ENCODE measurements at regions not wholly inside any gene's neighbourhood (a gene's known extent, or its start where the extent isn't known, plus 50 kb on each side); places are given as distances from the start of the nearest gene placed in this dataset.

DNA sequence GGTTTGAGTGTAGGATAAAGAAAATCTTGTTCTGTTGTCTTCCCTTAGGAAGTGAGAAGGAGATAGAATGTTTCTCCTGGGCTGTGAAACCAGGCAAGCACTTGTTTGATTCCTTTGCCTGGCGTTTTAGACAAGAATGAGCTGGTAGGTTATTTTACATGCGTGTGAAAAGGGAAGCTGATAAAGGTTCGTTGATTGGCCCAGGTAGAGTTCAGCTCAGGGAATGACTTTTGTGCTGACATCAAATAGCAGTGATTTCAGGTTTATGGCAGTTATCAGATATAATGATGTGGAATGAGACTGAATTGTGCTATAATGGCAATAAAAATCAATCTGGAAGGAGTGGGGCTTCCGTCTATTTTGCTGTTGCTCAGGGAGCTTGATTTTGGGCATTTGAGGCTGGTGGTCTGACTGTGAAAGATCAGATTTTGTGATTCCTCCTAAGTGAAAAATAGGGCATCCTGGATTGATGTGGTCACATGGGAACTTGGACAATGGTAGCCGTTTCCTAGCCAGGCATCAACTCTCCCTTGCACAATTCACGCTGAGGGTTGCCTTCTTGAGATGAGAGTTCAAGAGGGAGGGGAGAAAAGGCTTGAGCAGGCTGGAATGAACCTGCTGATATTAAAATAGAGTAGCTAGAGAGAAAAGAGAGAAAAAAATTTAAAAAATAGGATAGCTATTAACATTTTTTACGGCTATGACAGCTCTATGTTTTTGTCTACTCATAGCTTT is 388.9 kb downstream of the EDEM1 start:
- ATAC-seq (no peak), DNase-seq (no peak)
- 67 to 76% (median 72%) methylated on average over 7 of the region's 7 CpGs for WGBS, 4 donors
- Histone ChIP-seq H3K9me3 (no peaks in the 10 kb centered on the region), H3K27ac (no peak overlapping the region), H3K36me3 (no peaks in the 10 kb centered on the region), H3K4me1 (no peaks in the 10 kb centered on the region), H3K27me3 (no peaks in the 10 kb centered on the region), H3K4me3 (no peak overlapping the region)
- intact Hi-C loops (cut with DNase I) = no loop called here
- TF ChIP-seq, protein P1, sequence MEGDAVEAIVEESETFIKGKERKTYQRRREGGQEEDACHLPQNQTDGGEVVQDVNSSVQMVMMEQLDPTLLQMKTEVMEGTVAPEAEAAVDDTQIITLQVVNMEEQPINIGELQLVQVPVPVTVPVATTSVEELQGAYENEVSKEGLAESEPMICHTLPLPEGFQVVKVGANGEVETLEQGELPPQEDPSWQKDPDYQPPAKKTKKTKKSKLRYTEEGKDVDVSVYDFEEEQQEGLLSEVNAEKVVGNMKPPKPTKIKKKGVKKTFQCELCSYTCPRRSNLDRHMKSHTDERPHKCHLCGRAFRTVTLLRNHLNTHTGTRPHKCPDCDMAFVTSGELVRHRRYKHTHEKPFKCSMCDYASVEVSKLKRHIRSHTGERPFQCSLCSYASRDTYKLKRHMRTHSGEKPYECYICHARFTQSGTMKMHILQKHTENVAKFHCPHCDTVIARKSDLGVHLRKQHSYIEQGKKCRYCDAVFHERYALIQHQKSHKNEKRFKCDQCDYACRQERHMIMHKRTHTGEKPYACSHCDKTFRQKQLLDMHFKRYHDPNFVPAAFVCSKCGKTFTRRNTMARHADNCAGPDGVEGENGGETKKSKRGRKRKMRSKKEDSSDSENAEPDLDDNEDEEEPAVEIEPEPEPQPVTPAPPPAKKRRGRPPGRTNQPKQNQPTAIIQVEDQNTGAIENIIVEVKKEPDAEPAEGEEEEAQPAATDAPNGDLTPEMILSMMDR (IDR thresholded peaks at IDR 0.05) = no peak
- no peak for TF ChIP-seq POLR2A (IDR thresholded peaks at IDR 0.05)

DNA sequence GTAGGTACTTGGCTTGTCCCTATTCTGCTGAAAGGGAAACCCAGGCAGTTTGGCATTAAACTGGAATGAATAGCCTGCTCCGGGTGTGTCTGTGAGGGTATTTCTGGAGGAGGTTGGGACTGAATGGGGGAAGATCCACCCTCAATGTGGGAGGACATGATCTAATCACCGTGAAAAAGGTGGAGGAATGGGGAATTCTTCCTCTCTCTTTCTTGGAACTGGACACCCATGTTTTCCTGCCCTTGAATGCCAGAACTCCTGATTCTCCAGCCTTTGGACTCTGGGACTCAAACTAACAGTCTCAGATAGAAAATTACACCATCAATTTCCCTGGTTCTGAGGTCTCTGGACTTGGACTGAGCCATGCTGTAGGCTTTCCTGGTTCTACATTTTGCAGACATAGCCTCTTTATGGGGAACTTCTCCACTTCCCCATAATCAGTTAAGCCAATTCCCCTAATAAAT is 391.7 kb downstream of the EDEM1 start:
- no peak overlapping the region for H3K4me3 ChIP-seq
- ATAC-seq (no peak), DNase-seq (no peak)
- no peaks in the 10 kb centered on the region for H3K4me1 ChIP-seq
- intact Hi-C loops (cut with DNase I) = no loop called here
- TF ChIP-seq, protein P1 (IDR thresholded peaks at IDR 0.05) = no peak
- no peak for TF ChIP-seq POLR2A (IDR thresholded peaks at IDR 0.05)
- H3K27me3 ChIP-seq = no peaks in the 10 kb centered on the region
- WGBS, 4 donors = 60 to 86% (median 70%) methylated on average over 2 of the region's 2 CpGs
- no peaks in the 10 kb centered on the region for H3K36me3 ChIP-seq
- no peaks in the 10 kb centered on the region for H3K9me3 ChIP-seq
- H3K27ac ChIP-seq = no peak overlapping the region

DNA sequence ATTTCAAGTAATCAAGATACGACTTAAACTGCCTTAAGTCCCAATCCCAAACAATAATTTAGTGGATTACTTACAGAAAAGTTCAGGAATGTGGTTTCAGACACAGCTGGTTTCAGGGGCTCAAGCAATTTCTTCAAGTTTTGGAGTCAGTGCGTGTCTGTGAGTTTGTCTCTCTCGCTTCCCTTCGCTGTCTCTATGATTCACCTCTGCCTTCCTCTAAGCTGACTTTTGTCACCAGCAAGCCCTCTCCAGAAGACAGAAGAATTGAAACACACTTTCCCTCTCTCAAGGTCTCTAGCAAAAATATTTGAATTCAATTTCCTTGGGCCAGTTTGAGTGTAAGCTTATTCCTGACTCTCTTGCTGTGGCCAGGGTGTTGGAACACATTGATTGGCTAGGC is 392.4 kb downstream of the EDEM1 start:
- Histone ChIP-seq H3K4me1 (no peaks in the 10 kb centered on the region), H3K36me3 (no peaks in the 10 kb centered on the region), H3K4me3 (no peak overlapping the region), H3K27ac (no peak overlapping the region), H3K27me3 (no peaks in the 10 kb centered on the region), H3K9me3 (peaks cover 0 to 3% (median 0%) of the 10 kb centered on the region in 12 donors)
- DNase-seq = no peak
- WGBS, 4 donors = 83 to 91% (median 88%) methylated on average over 4 of the region's 4 CpGs
- ATAC-seq = no peak
- intact Hi-C loops (cut with DNase I) = no loop called here
- TF ChIP-seq, protein P1 (IDR thresholded peaks at IDR 0.05) = no peak
- no peak for TF ChIP-seq POLR2A (IDR thresholded peaks at IDR 0.05)

DNA sequence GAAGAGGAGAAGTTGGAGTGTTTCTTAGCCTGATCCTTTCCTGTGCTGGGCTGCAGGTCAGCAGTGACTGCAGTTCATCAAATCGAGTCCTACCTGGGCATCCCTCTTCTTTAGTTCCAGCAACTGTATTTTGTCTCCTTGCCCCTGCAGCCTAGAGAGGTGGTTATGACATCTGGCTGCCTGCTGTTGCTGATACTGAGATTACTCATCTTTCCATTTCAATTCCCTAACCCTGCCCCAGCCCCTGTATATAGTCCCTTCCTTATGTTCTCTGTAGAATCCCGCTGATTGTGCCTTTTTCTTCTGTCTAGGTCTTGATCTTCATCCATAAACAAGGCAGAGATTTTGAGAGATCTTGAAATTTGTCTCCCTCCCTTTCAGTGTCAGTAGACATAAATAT is 393.3 kb downstream of the EDEM1 start:
- ATAC-seq (no peak), DNase-seq (no peak)
- Histone ChIP-seq H3K9me3 (peaks cover 0 to 3% (median 0%) of the 10 kb centered on the region in 12 donors), H3K4me3 (no peak overlapping the region), H3K4me1 (no peaks in the 10 kb centered on the region), H3K27ac (no peak overlapping the region), H3K36me3 (no peaks in the 10 kb centered on the region), H3K27me3 (no peaks in the 10 kb centered on the region)
- TF ChIP-seq, protein P1 (IDR thresholded peaks at IDR 0.05) = no peak
- no peak for TF ChIP-seq POLR2A (IDR thresholded peaks at IDR 0.05)
- WGBS, 4 donors = 65 to 72% (median 68%) methylated on average over 2 of the region's 2 CpGs
- intact Hi-C loops (cut with DNase I) = no loop called here
